ENCODE measurements at regions not wholly inside any gene's neighbourhood (a gene's known extent, or its start where the extent isn't known, plus 50 kb on each side); places are given as distances from the start of the nearest gene placed in this dataset.

DNA sequence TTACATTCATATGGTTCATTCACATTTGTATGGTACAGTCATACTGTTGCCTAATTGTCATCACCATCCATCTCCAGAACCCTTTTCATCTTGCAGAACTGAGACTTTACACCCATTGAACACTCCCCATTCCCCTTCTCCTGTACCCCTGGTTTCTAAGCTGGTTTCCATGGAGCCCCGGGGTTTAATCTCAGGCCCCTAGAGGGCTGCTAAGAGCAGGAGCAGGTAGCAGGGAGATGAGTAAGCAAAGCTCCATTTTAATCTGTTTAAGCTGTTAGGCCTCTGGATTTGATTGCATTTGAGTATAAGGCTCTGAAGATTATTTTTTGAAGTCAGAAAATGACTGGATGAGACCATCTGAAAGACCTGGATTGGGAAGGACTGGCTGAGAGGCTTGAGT, 68.5 kb upstream of the RPL38 start:
- TF ChIP-seq, protein P1, sequence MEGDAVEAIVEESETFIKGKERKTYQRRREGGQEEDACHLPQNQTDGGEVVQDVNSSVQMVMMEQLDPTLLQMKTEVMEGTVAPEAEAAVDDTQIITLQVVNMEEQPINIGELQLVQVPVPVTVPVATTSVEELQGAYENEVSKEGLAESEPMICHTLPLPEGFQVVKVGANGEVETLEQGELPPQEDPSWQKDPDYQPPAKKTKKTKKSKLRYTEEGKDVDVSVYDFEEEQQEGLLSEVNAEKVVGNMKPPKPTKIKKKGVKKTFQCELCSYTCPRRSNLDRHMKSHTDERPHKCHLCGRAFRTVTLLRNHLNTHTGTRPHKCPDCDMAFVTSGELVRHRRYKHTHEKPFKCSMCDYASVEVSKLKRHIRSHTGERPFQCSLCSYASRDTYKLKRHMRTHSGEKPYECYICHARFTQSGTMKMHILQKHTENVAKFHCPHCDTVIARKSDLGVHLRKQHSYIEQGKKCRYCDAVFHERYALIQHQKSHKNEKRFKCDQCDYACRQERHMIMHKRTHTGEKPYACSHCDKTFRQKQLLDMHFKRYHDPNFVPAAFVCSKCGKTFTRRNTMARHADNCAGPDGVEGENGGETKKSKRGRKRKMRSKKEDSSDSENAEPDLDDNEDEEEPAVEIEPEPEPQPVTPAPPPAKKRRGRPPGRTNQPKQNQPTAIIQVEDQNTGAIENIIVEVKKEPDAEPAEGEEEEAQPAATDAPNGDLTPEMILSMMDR (IDR thresholded peaks at IDR 0.05; ENCODE audit: poor library complexity, severe bottlenecking): no peak
- no peak for TF ChIP-seq TAF1 (IDR thresholded peaks at IDR 0.05; ENCODE audit: low read depth)
- TF ChIP-seq POLR2AphosphoS5 (IDR thresholded peaks at IDR 0.05): no peak
- no peak for TF ChIP-seq SMC3 (conservative IDR thresholded peaks at IDR 0.05; ENCODE audit: poor library complexity)
- TF ChIP-seq RAD21 (conservative IDR thresholded peaks at IDR 0.05): no peak
- TF ChIP-seq, protein P2, sequence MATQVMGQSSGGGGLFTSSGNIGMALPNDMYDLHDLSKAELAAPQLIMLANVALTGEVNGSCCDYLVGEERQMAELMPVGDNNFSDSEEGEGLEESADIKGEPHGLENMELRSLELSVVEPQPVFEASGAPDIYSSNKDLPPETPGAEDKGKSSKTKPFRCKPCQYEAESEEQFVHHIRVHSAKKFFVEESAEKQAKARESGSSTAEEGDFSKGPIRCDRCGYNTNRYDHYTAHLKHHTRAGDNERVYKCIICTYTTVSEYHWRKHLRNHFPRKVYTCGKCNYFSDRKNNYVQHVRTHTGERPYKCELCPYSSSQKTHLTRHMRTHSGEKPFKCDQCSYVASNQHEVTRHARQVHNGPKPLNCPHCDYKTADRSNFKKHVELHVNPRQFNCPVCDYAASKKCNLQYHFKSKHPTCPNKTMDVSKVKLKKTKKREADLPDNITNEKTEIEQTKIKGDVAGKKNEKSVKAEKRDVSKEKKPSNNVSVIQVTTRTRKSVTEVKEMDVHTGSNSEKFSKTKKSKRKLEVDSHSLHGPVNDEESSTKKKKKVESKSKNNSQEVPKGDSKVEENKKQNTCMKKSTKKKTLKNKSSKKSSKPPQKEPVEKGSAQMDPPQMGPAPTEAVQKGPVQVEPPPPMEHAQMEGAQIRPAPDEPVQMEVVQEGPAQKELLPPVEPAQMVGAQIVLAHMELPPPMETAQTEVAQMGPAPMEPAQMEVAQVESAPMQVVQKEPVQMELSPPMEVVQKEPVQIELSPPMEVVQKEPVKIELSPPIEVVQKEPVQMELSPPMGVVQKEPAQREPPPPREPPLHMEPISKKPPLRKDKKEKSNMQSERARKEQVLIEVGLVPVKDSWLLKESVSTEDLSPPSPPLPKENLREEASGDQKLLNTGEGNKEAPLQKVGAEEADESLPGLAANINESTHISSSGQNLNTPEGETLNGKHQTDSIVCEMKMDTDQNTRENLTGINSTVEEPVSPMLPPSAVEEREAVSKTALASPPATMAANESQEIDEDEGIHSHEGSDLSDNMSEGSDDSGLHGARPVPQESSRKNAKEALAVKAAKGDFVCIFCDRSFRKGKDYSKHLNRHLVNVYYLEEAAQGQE (IDR thresholded peaks at IDR 0.05; ENCODE audit: borderline replicate concordance): no peak
- no peak for TF ChIP-seq EP300 (conservative IDR thresholded peaks at IDR 0.05; ENCODE audit: poor library complexity, severe bottlenecking)
- TF ChIP-seq MXI1 (conservative IDR thresholded peaks at IDR 0.05; ENCODE audit: poor library complexity, severe bottlenecking): no peak
- no peak for TF ChIP-seq EZH2 (IDR thresholded peaks at IDR 0.05; ENCODE audit: borderline replicate concordance, insufficient read depth, low read length, poor library complexity, severe bottlenecking)

All from neural cell (in vitro differentiated cells).